ENCODE measurements at regions not wholly inside any gene's neighbourhood (a gene's known extent, or its start where the extent isn't known, plus 50 kb on each side); places are given as distances from the start of the nearest gene placed in this dataset.

DNA sequence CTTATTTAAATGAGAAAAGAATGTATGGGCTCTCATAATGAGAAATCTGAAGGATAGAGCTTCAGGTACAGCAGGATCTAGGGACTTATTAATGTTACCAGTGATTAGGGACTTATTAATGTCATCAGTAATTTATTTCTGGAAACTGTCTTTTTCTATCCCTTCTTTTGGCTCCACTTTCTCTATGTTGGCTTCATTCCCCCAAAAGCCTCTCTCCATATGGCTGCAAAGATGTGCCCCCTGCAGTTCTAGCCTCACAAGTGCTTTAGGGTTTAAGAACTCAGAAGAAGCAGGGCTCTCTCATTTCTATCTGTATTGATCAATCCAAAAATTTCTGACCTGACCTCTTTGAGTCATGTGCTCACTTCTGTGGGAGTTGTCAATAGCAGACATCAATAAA is 480.9 kb downstream of the TXNL1 start:
- TF ChIP-seq, protein P1, sequence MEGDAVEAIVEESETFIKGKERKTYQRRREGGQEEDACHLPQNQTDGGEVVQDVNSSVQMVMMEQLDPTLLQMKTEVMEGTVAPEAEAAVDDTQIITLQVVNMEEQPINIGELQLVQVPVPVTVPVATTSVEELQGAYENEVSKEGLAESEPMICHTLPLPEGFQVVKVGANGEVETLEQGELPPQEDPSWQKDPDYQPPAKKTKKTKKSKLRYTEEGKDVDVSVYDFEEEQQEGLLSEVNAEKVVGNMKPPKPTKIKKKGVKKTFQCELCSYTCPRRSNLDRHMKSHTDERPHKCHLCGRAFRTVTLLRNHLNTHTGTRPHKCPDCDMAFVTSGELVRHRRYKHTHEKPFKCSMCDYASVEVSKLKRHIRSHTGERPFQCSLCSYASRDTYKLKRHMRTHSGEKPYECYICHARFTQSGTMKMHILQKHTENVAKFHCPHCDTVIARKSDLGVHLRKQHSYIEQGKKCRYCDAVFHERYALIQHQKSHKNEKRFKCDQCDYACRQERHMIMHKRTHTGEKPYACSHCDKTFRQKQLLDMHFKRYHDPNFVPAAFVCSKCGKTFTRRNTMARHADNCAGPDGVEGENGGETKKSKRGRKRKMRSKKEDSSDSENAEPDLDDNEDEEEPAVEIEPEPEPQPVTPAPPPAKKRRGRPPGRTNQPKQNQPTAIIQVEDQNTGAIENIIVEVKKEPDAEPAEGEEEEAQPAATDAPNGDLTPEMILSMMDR (conservative IDR thresholded peaks at IDR 0.05 in 1 of 2, IDR thresholded peaks at IDR 0.05 in 1 of 2; ENCODE audit: low read depth in 1 of 2, low read length in 2 of 2) = no peak
- TF ChIP-seq EZH2 (IDR thresholded peaks at IDR 0.05; ENCODE audit: low read length, missing control alignments) = no peak

Measured in fibroblast of lung (primary cell).